Loucy (cell line): ENCODE measurements at regions not wholly inside any gene's neighbourhood (a gene's known extent, or its start where the extent isn't known, plus 50 kb on each side); places are given as distances from the start of the nearest gene placed in this dataset.

Experiments
- H2AFZ ChIP-seq: fragments of 200-600 bp; sonication (generic); 2 replicates; pipeline ENCODE4 v1.6.0; 2016; ENCODE audit warnings: antibody characterized with exemption, mild to moderate bottlenecking, low read length, moderate library complexity
- H3F3A ChIP-seq: fragments of 200-600 bp; 2 replicates; pipeline ENCODE4 v1.6.0; 2016; ENCODE audit warnings: antibody characterized with exemption, low read depth, mild to moderate bottlenecking
- H3K27me3 ChIP-seq: fragments of 200-600 bp; sonication (generic); 2 replicates; pipeline ENCODE4 v1.6.1; 2014; ENCODE audit warnings: low read length, mild to moderate bottlenecking; ENCODE audit not compliant: insufficient read depth, poor library complexity, severe bottlenecking
- H3K36me3 ChIP-seq: fragments of 200-600 bp; sonication (generic); 2 replicates; pipeline ENCODE4 v1.6.1; 2016; ENCODE audit warnings: low read length; ENCODE audit not compliant: insufficient read depth
- H3K4me1 ChIP-seq: fragments of 200-600 bp; sonication (generic); 2 replicates; pipeline ENCODE4 v1.5.1; 2014; ENCODE audit warnings: low read length, mild to moderate bottlenecking; ENCODE audit not compliant: insufficient read depth, poor library complexity, severe bottlenecking
- H3K4me2 ChIP-seq: fragments of 200-600 bp; sonication (generic); 2 replicates; pipeline ENCODE4 v1.6.0; 2014; ENCODE audit warnings: antibody characterized with exemption, low read length, low read depth, mild to moderate bottlenecking; ENCODE audit not compliant: poor library complexity, severe bottlenecking
- H3K4me3 ChIP-seq: fragments of 200-600 bp; sonication (generic); 2 replicates; pipeline ENCODE4 v1.5.1; 2014; ENCODE audit warnings: low read length, mild to moderate bottlenecking, mixed read lengths; ENCODE audit not compliant: poor library complexity, severe bottlenecking
- H3K79me2 ChIP-seq: fragments of 200-600 bp; sonication (generic); 2 replicates; pipeline ENCODE4 v1.6.1; 2014; ENCODE audit warnings: low read length; ENCODE audit not compliant: insufficient read depth
- H3K9ac ChIP-seq: fragments of 200-600 bp; sonication (generic); 2 replicates; pipeline ENCODE4 v1.6.0; 2014; ENCODE audit warnings: mild to moderate bottlenecking, low read depth, low read length, moderate library complexity; ENCODE audit not compliant: poor library complexity, severe bottlenecking
- H3K9me2 ChIP-seq: fragments of 200-600 bp; sonication (generic); replicated peaks from 2 replicates; pipeline ENCODE4 v1.6.1; 2016; ENCODE audit warnings: low read depth, low read length, mixed read lengths
- H3K9me3 ChIP-seq: fragments of 200-600 bp; sonication (generic); 2 replicates; pipeline ENCODE4 v1.6.1; 2014; ENCODE audit warnings: mild to moderate bottlenecking, antibody characterized with exemption, low read length, low read depth; ENCODE audit not compliant: insufficient read depth
- H4K20me1 ChIP-seq: fragments of 200-600 bp; sonication (generic); 2 replicates; pipeline ENCODE4 v1.6.0; 2014; ENCODE audit warnings: antibody characterized with exemption, low read length, mild to moderate bottlenecking; ENCODE audit not compliant: insufficient read depth, poor library complexity, severe bottlenecking
- EZH2phosphoT487 ChIP-seq: fragments of 200-600 bp; IDR thresholded peaks from 2 replicates; pipeline ENCODE4 v1.6.1; 2018; ENCODE audit warnings: antibody characterized with exemption, mild to moderate bottlenecking, moderate library complexity, borderline replicate concordance
- TF ChIP-seq, protein P1 (sequence below): fragments of 200-600 bp; sonication (generic); conservative IDR thresholded peaks from 2 replicates; pipeline ENCODE4 v1.5.1; 2014; ENCODE audit warnings: mild to moderate bottlenecking, antibody characterized with exemption, low read length

DNA sequence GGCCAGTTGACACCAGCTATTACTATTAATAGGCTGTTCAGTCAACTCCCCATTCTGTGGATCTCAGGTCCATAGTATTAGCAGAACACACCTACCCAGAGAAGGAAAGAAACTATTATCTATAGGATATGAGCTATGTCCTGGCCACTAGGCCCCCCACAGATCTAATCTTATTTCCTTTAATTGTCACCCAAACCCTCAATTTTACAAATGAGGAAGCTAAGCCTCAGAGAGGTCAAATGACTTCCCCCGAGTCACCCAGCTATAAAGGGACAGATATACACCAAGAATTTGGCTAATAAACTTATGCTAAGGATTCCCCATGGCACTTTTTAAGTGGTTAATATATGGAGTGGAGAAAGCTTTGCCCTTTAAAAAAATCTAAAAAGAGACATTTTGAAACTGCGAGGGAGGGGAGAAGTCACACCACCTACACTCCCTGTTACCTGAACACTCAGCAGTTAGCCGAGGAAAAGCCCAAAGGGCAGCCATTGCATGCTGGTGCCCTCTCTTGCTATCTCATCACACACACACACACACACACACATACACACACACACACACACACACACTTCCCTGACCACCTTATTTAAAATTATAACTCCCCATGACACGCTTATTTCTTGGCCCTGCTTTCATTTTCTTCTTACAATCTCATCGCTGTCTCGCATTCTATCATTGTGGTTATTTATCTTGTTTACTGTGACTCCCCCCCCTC is 157.0 kb upstream of the ADO start:
- Histone ChIP-seq H3K79me2 (no peaks in the 10 kb centered on the region), H3K4me1 (no peaks in the 10 kb centered on the region), H3F3A (no peaks in the 10 kb centered on the region), H3K4me2 (no peak overlapping the region), H3K9me3 (no peaks in the 10 kb centered on the region), H4K20me1 (no peaks in the 10 kb centered on the region), H3K9me2 (no peaks in the 10 kb centered on the region), H2AFZ (no peak overlapping the region), H3K27me3 (no peaks in the 10 kb centered on the region), H3K36me3 (no peaks in the 10 kb centered on the region), H3K9ac (no peak overlapping the region), H3K4me3 (no peak overlapping the region)
- TF ChIP-seq EZH2phosphoT487, result no peak
- TF ChIP-seq, protein P1, sequence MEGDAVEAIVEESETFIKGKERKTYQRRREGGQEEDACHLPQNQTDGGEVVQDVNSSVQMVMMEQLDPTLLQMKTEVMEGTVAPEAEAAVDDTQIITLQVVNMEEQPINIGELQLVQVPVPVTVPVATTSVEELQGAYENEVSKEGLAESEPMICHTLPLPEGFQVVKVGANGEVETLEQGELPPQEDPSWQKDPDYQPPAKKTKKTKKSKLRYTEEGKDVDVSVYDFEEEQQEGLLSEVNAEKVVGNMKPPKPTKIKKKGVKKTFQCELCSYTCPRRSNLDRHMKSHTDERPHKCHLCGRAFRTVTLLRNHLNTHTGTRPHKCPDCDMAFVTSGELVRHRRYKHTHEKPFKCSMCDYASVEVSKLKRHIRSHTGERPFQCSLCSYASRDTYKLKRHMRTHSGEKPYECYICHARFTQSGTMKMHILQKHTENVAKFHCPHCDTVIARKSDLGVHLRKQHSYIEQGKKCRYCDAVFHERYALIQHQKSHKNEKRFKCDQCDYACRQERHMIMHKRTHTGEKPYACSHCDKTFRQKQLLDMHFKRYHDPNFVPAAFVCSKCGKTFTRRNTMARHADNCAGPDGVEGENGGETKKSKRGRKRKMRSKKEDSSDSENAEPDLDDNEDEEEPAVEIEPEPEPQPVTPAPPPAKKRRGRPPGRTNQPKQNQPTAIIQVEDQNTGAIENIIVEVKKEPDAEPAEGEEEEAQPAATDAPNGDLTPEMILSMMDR, result no peak

DNA sequence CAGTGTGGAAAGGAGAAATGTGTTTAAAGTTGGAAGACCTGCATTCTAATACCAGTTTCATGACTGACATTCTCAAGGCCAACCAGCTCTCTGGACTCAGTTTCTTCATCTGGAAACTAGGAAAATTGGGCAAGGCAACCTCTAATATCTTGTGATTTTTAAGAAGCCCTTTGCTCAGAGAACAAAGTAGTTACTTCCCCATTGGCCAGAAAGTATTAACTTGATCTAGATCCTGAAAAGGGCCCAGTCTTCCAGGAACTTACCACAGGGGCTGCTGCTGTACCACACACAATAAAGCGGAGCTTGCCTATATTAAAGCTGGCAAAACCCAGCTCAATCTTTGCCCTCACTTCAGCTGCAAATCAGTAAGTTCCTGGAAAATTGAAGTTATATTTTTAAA is 155.6 kb upstream of the ADO start:
- H3F3A ChIP-seq, result no peaks in the 10 kb centered on the region
- no peaks in the 10 kb centered on the region for H3K9me3 ChIP-seq
- no peaks in the 10 kb centered on the region for H3K9me2 ChIP-seq
- H3K79me2 ChIP-seq, result no peaks in the 10 kb centered on the region
- TF ChIP-seq EZH2phosphoT487, result no peak
- TF ChIP-seq, protein P1, result no peak
- H3K9ac ChIP-seq, result no peak overlapping the region
- no peak overlapping the region for H3K4me2 ChIP-seq
- no peaks in the 10 kb centered on the region for H3K36me3 ChIP-seq
- no peaks in the 10 kb centered on the region for H3K27me3 ChIP-seq
- no peaks in the 10 kb centered on the region for H4K20me1 ChIP-seq
- H2AFZ ChIP-seq, result no peak overlapping the region
- no peak overlapping the region for H3K4me3 ChIP-seq
- H3K4me1 ChIP-seq, result no peaks in the 10 kb centered on the region

DNA sequence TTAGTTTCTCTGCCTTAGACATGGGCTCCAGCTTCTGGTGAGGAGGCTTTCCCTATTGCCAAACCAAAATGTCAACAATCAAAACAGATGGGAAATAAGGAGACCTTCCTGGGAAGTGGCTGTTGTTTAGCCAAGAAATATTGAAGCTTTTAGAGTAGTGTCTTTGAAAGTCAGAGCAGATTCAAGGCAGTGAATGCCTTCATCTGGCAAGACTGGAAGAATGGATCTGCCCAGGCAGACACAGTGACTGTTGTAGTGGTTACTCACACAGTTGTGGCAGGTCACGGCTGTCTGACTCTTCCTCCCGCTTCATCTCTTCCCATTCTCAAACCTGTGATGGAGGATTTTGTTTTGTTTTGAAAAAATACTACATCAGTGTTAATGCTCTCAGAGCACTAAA is 154.1 kb upstream of the ADO start:
- H3K4me1 ChIP-seq, result no peaks in the 10 kb centered on the region

More for the DNA sequence above, 154.1 kb upstream of the ADO start:
- H3K27me3 ChIP-seq, result no peaks in the 10 kb centered on the region
- TF ChIP-seq, protein P1, result no peak
- no peak for TF ChIP-seq EZH2phosphoT487
- no peaks in the 10 kb centered on the region for H3K79me2 ChIP-seq
- no peak overlapping the region for H3K4me3 ChIP-seq
- H3F3A ChIP-seq, result no peaks in the 10 kb centered on the region
- H3K9me2 ChIP-seq, result no peaks in the 10 kb centered on the region
- no peaks in the 10 kb centered on the region for H4K20me1 ChIP-seq
- H2AFZ ChIP-seq, result no peak overlapping the region
- no peaks in the 10 kb centered on the region for H3K9me3 ChIP-seq
- H3K4me2 ChIP-seq, result no peak overlapping the region
- H3K36me3 ChIP-seq, result no peaks in the 10 kb centered on the region
- no peak overlapping the region for H3K9ac ChIP-seq
